ENCODE measurements at regions not wholly inside any gene's neighbourhood (a gene's known extent, or its start where the extent isn't known, plus 50 kb on each side); places are given as distances from the start of the nearest gene placed in this dataset.
A peak's percentile ranks its signal among the peaks of the same experiment; 100 is the strongest.

- Histone ChIP-seq H3K4me1 (no peaks in the 10 kb centered on the region), H3K27ac (replicated peaks in 1 of 4) (no peak overlapping the region), H3K27me3 (peaks cover 0 to 3% (median 0%) of the 10 kb centered on the region in 4 donors), H3K4me3 (no peak overlapping the region), H3K36me3 (no peaks in the 10 kb centered on the region), H3K9me3 (no peaks in the 10 kb centered on the region)
- TF ChIP-seq POLR2A (IDR thresholded peaks at IDR 0.05; ENCODE audit: low read depth) = no peak
- no peak for TF ChIP-seq EP300 (IDR thresholded peaks at IDR 0.05)
- no peak for TF ChIP-seq POLR2AphosphoS5 (IDR thresholded peaks at IDR 0.05)
- TF ChIP-seq CTCF (IDR thresholded peaks at IDR 0.05) = no peak
- intact Hi-C loops (cut with DNase I) = no loop called here
- WGBS = 53% methylated on average over 14 of the region's 14 CpGs
- DNase-seq (ENCODE audit: extremely low spot score) = no peak
These were observed 505.1 kb downstream of the IRX1 start for GRCh38 chr5:4100739-4101138.

- Histone ChIP-seq H3K4me3 (no peak overlapping the region), H3K4me1 (no peaks in the 10 kb centered on the region), H3K27ac (replicated peaks in 1 of 4) (no peak overlapping the region), H3K36me3 (no peaks in the 10 kb centered on the region), H3K27me3 (peaks cover 0 to 3% (median 0%) of the 10 kb centered on the region in 4 donors), H3K9me3 (no peaks in the 10 kb centered on the region)
- WGBS = 81% methylated on average over 12 of the region's 12 CpGs
- no peak for DNase-seq (ENCODE audit: extremely low spot score)
- TF ChIP-seq EP300 (IDR thresholded peaks at IDR 0.05) (no peak), CTCF (IDR thresholded peaks at IDR 0.05) (no peak), POLR2A (IDR thresholded peaks at IDR 0.05; ENCODE audit: low read depth) (no peak), POLR2AphosphoS5 (IDR thresholded peaks at IDR 0.05) (no peak)
- intact Hi-C loops (cut with DNase I) = no loop called here
These were observed 505.6 kb downstream of the IRX1 start for GRCh38 chr5:4101189-4101588.

DNA sequence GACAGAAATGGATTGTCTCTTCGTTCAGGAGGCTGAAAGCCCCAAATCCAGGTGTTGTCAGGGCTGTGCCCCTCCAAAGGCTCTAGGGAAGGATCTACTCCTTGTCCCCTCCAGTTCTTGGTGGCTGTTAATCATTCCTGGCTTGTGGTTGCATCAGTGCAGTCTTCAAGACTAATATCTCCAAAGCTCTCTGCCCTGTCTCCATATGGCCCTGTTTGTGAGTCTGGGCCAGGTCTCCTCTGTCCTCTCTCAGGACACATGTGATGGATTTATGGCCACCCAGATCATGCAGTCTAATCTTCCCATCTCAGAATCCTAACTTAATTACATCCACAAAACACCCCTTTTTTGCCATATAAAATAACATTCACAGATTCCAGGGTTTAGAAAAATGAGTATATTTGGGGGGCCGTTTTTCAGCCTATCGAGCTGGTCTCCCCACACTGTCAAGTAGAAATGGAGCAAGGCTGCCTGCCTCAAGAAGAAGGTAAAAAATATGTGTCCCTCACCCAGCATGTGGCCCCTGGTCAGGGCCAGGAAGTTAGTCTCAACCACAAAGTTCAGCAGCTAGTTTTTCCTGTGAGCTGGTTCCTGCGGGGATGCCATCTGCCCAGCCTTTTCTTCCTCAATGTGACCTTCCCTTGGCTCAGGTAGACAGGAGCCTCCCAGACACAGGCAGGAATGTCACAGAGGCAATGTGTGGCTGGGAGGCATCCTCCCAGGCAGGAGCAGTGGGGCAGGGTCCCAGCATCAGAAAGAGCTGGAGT, 509.4 kb downstream of the IRX1 start:
- Histone ChIP-seq H3K27me3 (peaks cover 0 to 3% (median 0%) of the 10 kb centered on the region in 4 donors), H3K4me1 (no peaks in the 10 kb centered on the region), H3K4me3 (no peak overlapping the region), H3K27ac (replicated peaks in 1 of 4) (no peak overlapping the region), H3K9me3 (no peaks in the 10 kb centered on the region), H3K36me3 (no peaks in the 10 kb centered on the region)
- WGBS = 79% methylated on average over 4 of the region's 4 CpGs
- TF ChIP-seq POLR2AphosphoS5 (IDR thresholded peaks at IDR 0.05) (no peak), EP300 (IDR thresholded peaks at IDR 0.05) (no peak), CTCF (IDR thresholded peaks at IDR 0.05) (no peak), POLR2A (IDR thresholded peaks at IDR 0.05; ENCODE audit: low read depth) (no peak)
- no peak for DNase-seq (ENCODE audit: extremely low spot score)
- intact Hi-C loops (cut with DNase I) = no loop called here

DNA sequence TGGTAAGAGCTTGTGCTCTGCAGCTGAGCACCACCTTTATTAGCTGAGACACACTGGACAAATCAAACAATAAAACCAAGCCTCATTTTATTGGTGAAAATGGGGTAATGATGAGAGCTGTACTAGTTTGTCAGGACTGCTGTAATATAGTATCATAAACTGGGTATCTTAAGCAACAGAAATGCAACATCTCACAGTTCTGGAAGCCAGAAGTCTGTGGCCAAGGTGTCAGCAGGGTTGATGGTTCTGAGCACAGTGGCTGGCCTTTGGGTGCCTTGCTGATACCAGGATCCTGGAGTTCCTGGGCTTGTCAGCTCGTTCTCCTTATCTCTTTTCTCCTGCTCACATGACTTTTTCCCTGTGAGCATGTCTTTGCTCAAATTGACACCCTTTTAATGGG, 513.1 kb downstream of the IRX1 start:
- no peaks in the 10 kb centered on the region for H3K27me3 ChIP-seq
- peak; percentile 62 for DNase-seq (ENCODE audit: extremely low spot score)
- no peaks in the 10 kb centered on the region for H3K9me3 ChIP-seq
- no peak for TF ChIP-seq EP300 (IDR thresholded peaks at IDR 0.05)
- no peak for TF ChIP-seq POLR2AphosphoS5 (IDR thresholded peaks at IDR 0.05)
- TF ChIP-seq POLR2A (IDR thresholded peaks at IDR 0.05; ENCODE audit: low read depth) = no peak
- TF ChIP-seq CTCF (IDR thresholded peaks at IDR 0.05) = no peak
- intact Hi-C loops (cut with DNase I) = no loop called here
- no peak overlapping the region for H3K27ac ChIP-seq (replicated peaks in 1 of 4)
- no peaks in the 10 kb centered on the region for H3K4me1 ChIP-seq
- WGBS = 71% methylated on average over 1 of the region's 1 CpG
- H3K36me3 ChIP-seq = no peaks in the 10 kb centered on the region
- H3K4me3 ChIP-seq = no peak overlapping the region

DNA sequence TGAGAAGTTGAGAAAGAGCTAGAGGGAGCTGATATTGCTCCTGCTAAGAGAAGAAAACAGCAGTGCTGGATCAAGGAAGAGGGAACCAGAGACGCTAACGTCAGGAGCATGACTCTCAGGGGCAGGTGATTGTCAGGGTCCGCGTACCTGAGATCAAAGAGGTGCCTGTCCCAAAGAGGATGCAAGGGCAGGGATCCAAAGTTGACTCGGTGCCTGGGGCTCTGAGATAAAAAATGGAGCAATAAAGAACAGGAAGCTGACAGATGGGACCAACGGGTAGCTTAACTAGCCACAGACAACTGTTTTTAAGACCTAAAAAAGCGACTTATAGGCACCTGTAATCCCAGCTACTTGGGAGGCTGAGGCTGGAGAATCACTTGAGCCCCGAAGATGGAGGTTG, 517.8 kb downstream of the IRX1 start:
- H3K27ac ChIP-seq (replicated peaks in 1 of 4) = no peak overlapping the region
- DNase-seq (ENCODE audit: extremely low spot score) = no peak
- WGBS = 74% methylated on average over 8 of the region's 8 CpGs
- TF ChIP-seq POLR2AphosphoS5 (IDR thresholded peaks at IDR 0.05) = no peak
- TF ChIP-seq CTCF (IDR thresholded peaks at IDR 0.05) = no peak
- TF ChIP-seq POLR2A (IDR thresholded peaks at IDR 0.05; ENCODE audit: low read depth) = no peak
- TF ChIP-seq EP300 (IDR thresholded peaks at IDR 0.05) = no peak
- no peaks in the 10 kb centered on the region for H3K36me3 ChIP-seq
- H3K27me3 ChIP-seq = no peaks in the 10 kb centered on the region
- no peak overlapping the region for H3K4me3 ChIP-seq
- intact Hi-C loops (cut with DNase I) = no loop called here
- no peaks in the 10 kb centered on the region for H3K4me1 ChIP-seq
- H3K9me3 ChIP-seq = no peaks in the 10 kb centered on the region
